MM.1S (cell line): ENCODE measurements at regions not wholly inside any gene's neighbourhood (a gene's known extent, or its start where the extent isn't known, plus 50 kb on each side); places are given as distances from the start of the nearest gene placed in this dataset.

Experiments used
- DNase-seq: peaks from one replicate; pipeline ENCODE4 v3.0.0-alpha.2; 2015
- H2AFZ ChIP-seq: fragments of 300-600 bp; sonication (generic); 2 replicates; pipeline ENCODE4 v1.6.0; 2016; ENCODE audit warnings: antibody characterized with exemption, low read length
- H3F3A ChIP-seq: fragments of 300-600 bp; sonication (generic); 2 replicates; pipeline ENCODE4 v1.6.1; 2016; ENCODE audit warnings: mild to moderate bottlenecking, antibody characterized with exemption, low read length, moderate library complexity, mixed read lengths; ENCODE audit not compliant: insufficient read depth
- H3K27ac ChIP-seq: fragments of 300-600 bp; sonication (generic); 2 replicates; pipeline ENCODE4 v1.5.1; 2016; ENCODE audit warnings: mild to moderate bottlenecking, low read length
- H3K27me3 ChIP-seq: fragments of 300-600 bp; sonication (generic); replicated peaks from 2 replicates; pipeline ENCODE4 v1.6.0; 2016; ENCODE audit warnings: low read length; ENCODE audit not compliant: insufficient read depth
- H3K36me3 ChIP-seq: fragments of 300-600 bp; sonication (generic); replicated peaks from 2 replicates; pipeline ENCODE4 v1.6.1; 2016; ENCODE audit warnings: mild to moderate bottlenecking, low read length, mixed read lengths; ENCODE audit not compliant: insufficient read depth
- H3K4me1 ChIP-seq: fragments of 300-600 bp; sonication (generic); 2 replicates; pipeline ENCODE4 v1.6.1; 2016; ENCODE audit warnings: low read length, mixed read lengths
- H3K4me2 ChIP-seq: fragments of 300-600 bp; sonication (generic); 2 replicates; pipeline ENCODE4 v1.6.0; 2016; ENCODE audit warnings: low read depth, low read length
- H3K4me3 ChIP-seq: fragments of 300-600 bp; sonication (generic); 2 replicates; pipeline ENCODE4 v1.5.1; 2016; ENCODE audit warnings: low read length, mixed read lengths
- H3K79me2 ChIP-seq: fragments of 300-600 bp; sonication (generic); 2 replicates; pipeline ENCODE4 v1.6.1; 2016; ENCODE audit warnings: mixed run types, low read length, mixed read lengths
- H3K9ac ChIP-seq: fragments of 300-600 bp; sonication (generic); 2 replicates; pipeline ENCODE4 v1.6.1; 2016; ENCODE audit warnings: low read length, mixed read lengths
- H3K9me2 ChIP-seq: fragments of 300-600 bp; sonication (generic); replicated peaks from 2 replicates; pipeline ENCODE4 v1.6.1; 2016; ENCODE audit warnings: mild to moderate bottlenecking, low read length, mixed read lengths; ENCODE audit not compliant: insufficient read depth
- H3K9me3 ChIP-seq: fragments of 300-600 bp; sonication (generic); replicated peaks from 2 replicates; pipeline ENCODE4 v1.6.1; 2016; ENCODE audit warnings: mild to moderate bottlenecking, low read length, mixed read lengths; ENCODE audit not compliant: insufficient read depth
- H4K20me1 ChIP-seq: fragments of 300-600 bp; sonication (generic); 2 replicates; pipeline ENCODE4 v1.6.1; 2016; ENCODE audit warnings: mild to moderate bottlenecking, low read length, moderate library complexity, mixed read lengths; ENCODE audit not compliant: insufficient read depth
- EZH2 ChIP-seq: fragments of 300-600 bp; sonication (generic); optimal IDR thresholded peaks from 2 replicates; pipeline ENCODE3; 2017; ENCODE audit warnings: low read depth, mild to moderate bottlenecking, antibody characterized with exemption, low read length, mixed read lengths
- EZH2phosphoT487 ChIP-seq: fragments of 300-600 bp; sonication (generic); IDR thresholded peaks from 2 replicates; pipeline ENCODE4 v1.6.1; 2018; ENCODE audit warnings: antibody characterized with exemption, low read length
- TF ChIP-seq, protein P1 (sequence below): fragments of 300-600 bp; sonication (generic); IDR thresholded peaks from 2 replicates; pipeline ENCODE4 v1.5.1; 2016; ENCODE audit warnings: antibody characterized with exemption, low read length, mixed read lengths

DNA sequence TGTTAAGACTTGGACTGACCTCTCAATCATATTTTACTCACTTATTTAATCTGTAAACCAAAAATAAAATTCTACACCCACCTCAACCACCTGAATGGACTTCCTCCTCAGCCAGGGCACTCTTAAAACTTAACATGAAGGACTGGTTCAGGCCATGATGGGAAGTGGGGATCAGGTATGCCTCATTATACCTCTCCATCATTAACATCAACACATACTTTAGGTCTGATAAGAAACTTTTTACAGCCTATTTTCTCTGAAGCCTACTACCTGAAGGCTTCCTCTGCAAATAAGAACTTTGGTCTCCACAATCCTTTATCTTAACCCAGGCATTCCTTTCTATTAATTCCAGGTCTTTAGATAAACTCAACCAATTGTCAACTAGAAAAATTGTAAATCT lies 390.0 kb downstream of the AASDHPPT start:
- H3K27me3 ChIP-seq = no peaks in the 10 kb centered on the region

DNA sequence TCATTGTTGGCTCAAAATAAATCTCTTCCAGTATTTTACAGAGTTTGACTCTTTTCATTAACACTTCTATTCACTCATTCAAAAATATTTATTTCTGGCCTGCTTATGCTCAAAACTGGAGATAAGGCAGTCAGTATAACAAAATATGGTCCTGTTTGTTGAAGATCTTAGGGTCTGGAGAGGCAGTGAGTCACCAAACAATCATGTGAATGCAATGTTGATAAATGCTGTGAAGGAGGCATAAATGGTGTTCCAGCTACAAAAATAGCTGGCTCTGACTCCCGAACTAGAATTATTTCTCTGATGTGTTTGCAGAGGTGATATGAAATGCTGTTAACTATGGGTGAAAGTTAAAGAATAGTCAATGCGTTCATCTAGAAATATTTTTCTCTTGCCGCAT lies 390.6 kb downstream of the AASDHPPT start:
- H3K9ac ChIP-seq = no peak overlapping the region
- H3F3A ChIP-seq = no peaks in the 10 kb centered on the region
- H3K9me3 ChIP-seq = no peaks in the 10 kb centered on the region
- no peak for TF ChIP-seq EZH2phosphoT487
- TF ChIP-seq EZH2 = no peak
- TF ChIP-seq, protein P1, sequence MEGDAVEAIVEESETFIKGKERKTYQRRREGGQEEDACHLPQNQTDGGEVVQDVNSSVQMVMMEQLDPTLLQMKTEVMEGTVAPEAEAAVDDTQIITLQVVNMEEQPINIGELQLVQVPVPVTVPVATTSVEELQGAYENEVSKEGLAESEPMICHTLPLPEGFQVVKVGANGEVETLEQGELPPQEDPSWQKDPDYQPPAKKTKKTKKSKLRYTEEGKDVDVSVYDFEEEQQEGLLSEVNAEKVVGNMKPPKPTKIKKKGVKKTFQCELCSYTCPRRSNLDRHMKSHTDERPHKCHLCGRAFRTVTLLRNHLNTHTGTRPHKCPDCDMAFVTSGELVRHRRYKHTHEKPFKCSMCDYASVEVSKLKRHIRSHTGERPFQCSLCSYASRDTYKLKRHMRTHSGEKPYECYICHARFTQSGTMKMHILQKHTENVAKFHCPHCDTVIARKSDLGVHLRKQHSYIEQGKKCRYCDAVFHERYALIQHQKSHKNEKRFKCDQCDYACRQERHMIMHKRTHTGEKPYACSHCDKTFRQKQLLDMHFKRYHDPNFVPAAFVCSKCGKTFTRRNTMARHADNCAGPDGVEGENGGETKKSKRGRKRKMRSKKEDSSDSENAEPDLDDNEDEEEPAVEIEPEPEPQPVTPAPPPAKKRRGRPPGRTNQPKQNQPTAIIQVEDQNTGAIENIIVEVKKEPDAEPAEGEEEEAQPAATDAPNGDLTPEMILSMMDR = no peak
- H3K9me2 ChIP-seq = no peaks in the 10 kb centered on the region
- H3K36me3 ChIP-seq = no peaks in the 10 kb centered on the region
- no peak overlapping the region for H3K4me3 ChIP-seq
- no peak overlapping the region for H3K4me2 ChIP-seq
- no peaks in the 10 kb centered on the region for H3K27me3 ChIP-seq
- H3K4me1 ChIP-seq = no peaks in the 10 kb centered on the region
- no peak for DNase-seq
- no peaks in the 10 kb centered on the region for H4K20me1 ChIP-seq
- no peak overlapping the region for H2AFZ ChIP-seq
- H3K79me2 ChIP-seq = no peaks in the 10 kb centered on the region
- no peak overlapping the region for H3K27ac ChIP-seq

More for the DNA sequence above, 390.0 kb downstream of the AASDHPPT start:
- Histone ChIP-seq H3K4me1 (no peaks in the 10 kb centered on the region), H2AFZ (no peak overlapping the region), H3K9me3 (no peaks in the 10 kb centered on the region), H3K9me2 (no peaks in the 10 kb centered on the region), H3F3A (no peaks in the 10 kb centered on the region), H3K36me3 (no peaks in the 10 kb centered on the region), H3K4me3 (no peak overlapping the region), H3K27ac (no peak overlapping the region), H4K20me1 (no peaks in the 10 kb centered on the region), H3K9ac (no peak overlapping the region), H3K4me2 (no peak overlapping the region), H3K79me2 (no peaks in the 10 kb centered on the region)
- no peak for DNase-seq
- TF ChIP-seq EZH2 = no peak
- TF ChIP-seq EZH2phosphoT487 = no peak
- TF ChIP-seq, protein P1 = no peak

DNA sequence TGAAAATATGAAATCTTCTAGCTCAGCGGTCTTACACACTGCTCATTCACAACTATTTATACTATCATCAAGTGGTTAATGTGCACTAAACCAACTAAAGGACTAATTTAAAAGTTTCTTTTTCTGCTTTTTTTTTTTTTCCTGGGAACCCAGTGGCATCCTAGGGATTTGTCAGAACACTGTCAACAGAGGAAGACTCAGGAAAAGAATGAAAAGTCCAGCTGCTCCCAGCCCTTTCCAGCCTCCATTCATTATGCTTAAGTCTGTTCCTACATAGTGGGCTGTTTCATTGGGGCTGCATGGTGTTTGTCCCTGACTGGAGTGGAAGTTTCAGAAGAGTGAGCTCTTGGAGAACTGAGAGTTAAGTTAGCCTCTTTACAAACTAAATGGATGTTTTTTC lies 391.1 kb downstream of the AASDHPPT start:
- no peaks in the 10 kb centered on the region for H3K79me2 ChIP-seq
- no peaks in the 10 kb centered on the region for H3F3A ChIP-seq
- H4K20me1 ChIP-seq = no peaks in the 10 kb centered on the region
- no peak overlapping the region for H3K4me2 ChIP-seq
- no peaks in the 10 kb centered on the region for H3K9me3 ChIP-seq
- no peak overlapping the region for H3K4me3 ChIP-seq
- H3K9me2 ChIP-seq = no peaks in the 10 kb centered on the region
- no peak overlapping the region for H3K9ac ChIP-seq
- no peak overlapping the region for H2AFZ ChIP-seq
- H3K36me3 ChIP-seq = no peaks in the 10 kb centered on the region
- no peaks in the 10 kb centered on the region for H3K4me1 ChIP-seq
- no peak for TF ChIP-seq EZH2phosphoT487
- TF ChIP-seq EZH2 = no peak
- TF ChIP-seq, protein P1 = no peak
- no peak overlapping the region for H3K27ac ChIP-seq
- H3K27me3 ChIP-seq = no peaks in the 10 kb centered on the region
- DNase-seq = no peak
